Panc1 (cell line): ENCODE measurements at regions not wholly inside any gene's neighbourhood (a gene's known extent, or its start where the extent isn't known, plus 50 kb on each side); places are given as distances from the start of the nearest gene placed in this dataset.
A peak's percentile ranks its signal among the peaks of the same experiment; 100 is the strongest.
"Not testable (repeated sequence)": the region's sequence is repeated elsewhere in the genome, so short reads cannot be mapped to it uniquely, and the experiment has no call there.

Source experiments
- ATAC-seq: fragments of 200-7000 bp; cut with Tn5 transposase; 2 replicates; pipeline ENCODE4 v1.9.1; 2020; ENCODE audit warnings: mild to moderate bottlenecking, moderate library complexity
- BruUV-seq: library from RNA; stranded (reverse); fragments of 400-500 nt; replicated peaks from 2 replicates; lab custom pipeline; 2021; lab: Mats Ljungman, UMichigan
- CTCF ChIA-PET: fragments of 300-600 bp; sonication (Branson Sonifier 250); formaldehyde crosslinking; loops from one replicate; lab custom pipeline; 2022; ENCODE audit warnings: antibody characterized with exemption; lab: Charles Lee
- POLR2A ChIA-PET: fragments of 300-600 bp; sonication (Branson Sonifier 250); formaldehyde crosslinking; loops from one replicate; lab custom pipeline; 2022; ENCODE audit warnings: antibody characterized with exemption; lab: Charles Lee
- DNase-seq: peaks from one replicate; pipeline ENCODE4 v3.0.0-alpha.2; 2010; ENCODE audit warnings: low read depth, low spot score
- H3K27ac ChIP-seq: 2 replicates; pipeline ENCODE4 v1.5.1; 2011; ENCODE audit warnings: mild to moderate bottlenecking, low read length, inconsistent platforms
- H3K27me3 ChIP-seq: fragments of 200-500 bp; sonication (Bioruptor generic); 2 replicates; pipeline ENCODE4 v1.6.0; 2014; ENCODE audit warnings: low read length, inconsistent platforms; ENCODE audit not compliant: control insufficient read depth, insufficient read depth
- H3K36me3 ChIP-seq: fragments of 200-500 bp; sonication (Bioruptor generic); 2 replicates; pipeline ENCODE4 v1.5.1; 2014; ENCODE audit warnings: inconsistent platforms, mild to moderate bottlenecking, low read length, moderate library complexity; ENCODE audit not compliant: control insufficient read depth, insufficient read depth
- H3K4me1 ChIP-seq: 2 replicates; pipeline ENCODE4 v1.5.1; 2011; ENCODE audit warnings: inconsistent platforms, mild to moderate bottlenecking, low read length, moderate library complexity; ENCODE audit not compliant: control insufficient read depth, insufficient read depth
- H3K4me3 ChIP-seq, 2 experiments: 2 replicates each; pipeline ENCODE4 v1.5.1; 2011 to 2012; ENCODE audit warnings: low read depth in 2 of 2, low read length in 2 of 2, mild to moderate bottlenecking in 2 of 2, inconsistent platforms in 1 of 2, moderate library complexity in 1 of 2
- H3K9me3 ChIP-seq: fragments of 200-500 bp; sonication (Bioruptor generic); 2 replicates; pipeline ENCODE4 v1.5.1; 2014; ENCODE audit warnings: low read depth, mild to moderate bottlenecking, inconsistent platforms, low read length, moderate library complexity; ENCODE audit not compliant: control insufficient read depth, insufficient read depth
- in situ Hi-C: cut with HindIII; loops from 2 replicates; pipeline ENCODE4 v1.10.0; 2016; ENCODE audit warnings: low sequenced_read_pairs, low pct_unique_long_range_greater_than_20kb
- intact Hi-C: fragments of 100-400 bp; cut with micrococcal nuclease; formaldehyde crosslinking; loops from one replicate; pipeline ENCODE4 v1.10.0; 2022; ENCODE audit not compliant: unreplicated experiment

- H3K27me3 ChIP-seq, BruUV-seq, POLR2A ChIA-PET, intact Hi-C loops, H3K36me3 ChIP-seq, DNase-seq, H3K9me3 ChIP-seq, CTCF ChIA-PET, H3K27ac ChIP-seq, H3K4me1 ChIP-seq, in situ Hi-C loops: not testable (repeated sequence)
- peak overlapping the region in 1 of 2 experiments; percentile 36; a peak in 2 of 4 replicates for H3K4me3 ChIP-seq
- ATAC-seq = peak; percentile 80
Observed at GRCh38 chr1:148679050-148679786, 69.4 kb upstream of the NUDT4B start.

- CTCF ChIA-PET, DNase-seq, H3K27ac ChIP-seq, H3K27me3 ChIP-seq, H3K4me1 ChIP-seq, H3K9me3 ChIP-seq, intact Hi-C loops, BruUV-seq, H3K36me3 ChIP-seq, POLR2A ChIA-PET, in situ Hi-C loops, H3K4me3 ChIP-seq: not testable (repeated sequence)
- peak; percentile 100 for ATAC-seq
Observed at GRCh38 chr1:148679787-148680326, 68.7 kb upstream of the NUDT4B start.

DNA sequence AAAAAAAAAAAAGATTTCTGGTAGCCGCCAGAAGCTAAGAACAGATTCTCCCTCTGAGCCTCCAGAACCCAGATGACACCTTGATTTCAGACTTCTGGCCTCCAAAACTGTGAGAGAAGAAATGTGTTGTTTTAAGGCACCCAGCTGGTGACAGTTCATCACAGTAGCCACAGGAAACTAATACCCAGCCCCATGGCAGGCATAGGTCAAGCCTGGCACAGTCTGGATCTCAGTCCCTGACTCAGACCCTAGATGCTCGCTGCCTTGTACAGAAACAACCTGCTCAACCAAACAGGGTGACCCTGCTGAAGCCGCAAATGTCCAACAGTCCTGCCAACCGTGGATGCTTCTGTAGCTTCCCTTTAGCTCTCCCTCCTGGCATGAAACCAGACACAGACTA, 61.8 kb upstream of the NUDT4B start:
- H3K9me3 ChIP-seq, H3K27me3 ChIP-seq, H3K4me3 ChIP-seq, H3K36me3 ChIP-seq, BruUV-seq, H3K27ac ChIP-seq, CTCF ChIA-PET, H3K4me1 ChIP-seq, in situ Hi-C loops, POLR2A ChIA-PET, DNase-seq, ATAC-seq, intact Hi-C loops: not testable (repeated sequence)

DNA sequence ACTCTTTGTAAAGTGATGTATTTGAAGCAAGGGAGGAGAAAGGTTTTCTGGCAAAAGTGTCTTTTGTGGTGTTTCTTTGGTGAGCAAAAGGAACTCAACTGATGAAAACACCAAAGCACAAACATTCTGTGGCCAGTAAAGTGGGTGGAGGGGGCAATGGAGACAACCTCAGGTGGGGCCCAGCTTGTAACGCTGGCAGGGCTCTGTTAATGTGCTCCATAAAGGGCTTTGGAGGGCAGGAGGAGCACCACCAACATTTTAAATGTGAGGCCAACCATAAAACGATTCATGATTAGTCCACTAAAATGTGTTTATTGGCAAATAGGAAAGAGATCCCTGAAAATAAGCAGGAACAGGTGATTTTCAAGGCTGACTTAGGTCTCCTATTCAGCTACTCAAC, 61.2 kb upstream of the NUDT4B start:
- H3K36me3 ChIP-seq, intact Hi-C loops, DNase-seq, H3K4me1 ChIP-seq, in situ Hi-C loops, CTCF ChIA-PET, H3K27me3 ChIP-seq, H3K27ac ChIP-seq, H3K9me3 ChIP-seq, H3K4me3 ChIP-seq, BruUV-seq, POLR2A ChIA-PET, ATAC-seq: not testable (repeated sequence)
